ENCODE measurements at regions not wholly inside any gene's neighbourhood (a gene's known extent, or its start where the extent isn't known, plus 50 kb on each side); places are given as distances from the start of the nearest gene placed in this dataset.

- H4K20me1 ChIP-seq (ENCODE audit: insufficient read depth) = no peaks in the 10 kb centered on the region
- no peak for DNase-seq
- H3K27me3 ChIP-seq (ENCODE audit: insufficient read depth) = no peaks in the 10 kb centered on the region
- no peak for TF ChIP-seq USF2 (IDR thresholded peaks at IDR 0.05; ENCODE audit: borderline replicate concordance, low read depth, low read length)
- TF ChIP-seq ELF1 (IDR thresholded peaks at IDR 0.05) = no peak
- TF ChIP-seq ZBTB33 (IDR thresholded peaks at IDR 0.05; ENCODE audit: borderline replicate concordance, low read depth) = no peak
- no peak for TF ChIP-seq USF1 (IDR thresholded peaks at IDR 0.05; ENCODE audit: borderline replicate concordance, low read depth)
- no peak for TF ChIP-seq PBX3 (IDR thresholded peaks at IDR 0.05)
- no peak for TF ChIP-seq JUND (IDR thresholded peaks at IDR 0.05)
- H3K4me1 ChIP-seq (ENCODE audit: control insufficient read depth in 1 of 2, insufficient read depth in 2 of 2, low read depth in 1 of 2, low read length in 1 of 2) = peaks cover 0 to 2% of the 10 kb centered on the region in 2 experiments; a peak in 1 of 4 replicates
- ChIA-PET CTCF (no interaction called here), POLR2A (no interaction called here)
- no peaks in the 10 kb centered on the region for H3K36me3 ChIP-seq (replicated peaks in 1 of 2; ENCODE audit: control insufficient read depth in 1 of 2, insufficient read depth in 2 of 2, low read length in 1 of 2)
- H2AFZ ChIP-seq (ENCODE audit: low read depth) = no peak overlapping the region
- no peaks in the 10 kb centered on the region for H3F3A ChIP-seq (replicated peaks; ENCODE audit: insufficient read depth)
- no peaks in the 10 kb centered on the region for H3K9me2 ChIP-seq
- H3K9me3 ChIP-seq = no peaks in the 10 kb centered on the region
- 67% methylated on average over 1 of the region's 1 CpG for WGBS (ENCODE audit: low lambda C conversion rate)
- H3K27ac ChIP-seq (ENCODE audit: low read depth in 2 of 2, low read length in 1 of 2) = no peak overlapping the region; a peak in 1 of 4 replicates
- H3K4me3 ChIP-seq (ENCODE audit: low read depth in 2 of 2, low read length in 1 of 2) = no peak overlapping the region
- H3K4me2 ChIP-seq = no peak overlapping the region
- H3K9ac ChIP-seq = no peak overlapping the region
- H3K79me2 ChIP-seq (ENCODE audit: insufficient read depth) = no peaks in the 10 kb centered on the region
These were observed 53.5 kb upstream of the GPR31 start for GRCh38 chr6:167211295-167211648.

- Histone ChIP-seq H3K9me3 (no peaks in the 10 kb centered on the region), H3K9ac (no peak overlapping the region), H3K4me2 (no peak overlapping the region), H2AFZ (ENCODE audit: low read depth) (no peak overlapping the region), H3K27ac (ENCODE audit: low read depth in 2 of 2, low read length in 1 of 2) (no peak overlapping the region), H3K9me2 (no peaks in the 10 kb centered on the region), H3F3A (replicated peaks; ENCODE audit: insufficient read depth) (no peaks in the 10 kb centered on the region), H3K4me1 (ENCODE audit: control insufficient read depth in 1 of 2, insufficient read depth in 2 of 2, low read depth in 1 of 2, low read length in 1 of 2) (peaks cover 0 to 2% of the 10 kb centered on the region in 2 experiments; a peak in 1 of 4 replicates), H4K20me1 (ENCODE audit: insufficient read depth) (no peaks in the 10 kb centered on the region), H3K4me3 (ENCODE audit: low read depth in 2 of 2, low read length in 1 of 2) (no peak overlapping the region), H3K36me3 (replicated peaks in 1 of 2; ENCODE audit: control insufficient read depth in 1 of 2, insufficient read depth in 2 of 2, low read length in 1 of 2) (no peaks in the 10 kb centered on the region), H3K79me2 (ENCODE audit: insufficient read depth) (no peaks in the 10 kb centered on the region), H3K27me3 (ENCODE audit: insufficient read depth) (no peaks in the 10 kb centered on the region)
- POLR2A ChIA-PET = no interaction called here
- 46% methylated on average over 7 of the region's 7 CpGs for WGBS (ENCODE audit: low lambda C conversion rate)
- CTCF ChIA-PET = interaction anchor here (1.0 kb wide), 1 partner anchor 437 kb away, joined by 3 read pairs; no protein-coding TSS in a partner anchor
- no peak for DNase-seq
- TF ChIP-seq RCOR1 (IDR thresholded peaks at IDR 0.05; ENCODE audit: low read length) (no peak), SMC3 (IDR thresholded peaks at IDR 0.05; ENCODE audit: low read depth, low read length) (no peak), POLR2AphosphoS5 (IDR thresholded peaks at IDR 0.05; ENCODE audit: low read depth, low read length) (no peak), NFIC (IDR thresholded peaks at IDR 0.05; ENCODE audit: borderline replicate concordance) (no peak), USF2 (IDR thresholded peaks at IDR 0.05; ENCODE audit: borderline replicate concordance, low read depth, low read length) (no peak), FOXJ3 (CRISPR knock-in tag; IDR thresholded peaks at IDR 0.05) (no peak), ELF1 (IDR thresholded peaks at IDR 0.05) (no peak), GABPA (IDR thresholded peaks at IDR 0.05; ENCODE audit: low read depth) (no peak), FOXM1 (IDR thresholded peaks at IDR 0.05; ENCODE audit: low read depth) (no peak), YY1 (IDR thresholded peaks at IDR 0.05; ENCODE audit: low read depth) (no peak), MXI1 (IDR thresholded peaks at IDR 0.05; ENCODE audit: low read depth, low read length) (no peak), PBX3 (IDR thresholded peaks at IDR 0.05) (no peak), JUND (IDR thresholded peaks at IDR 0.05) (no peak), CTCF (IDR thresholded peaks at IDR 0.05) (no peak), EZH2phosphoT487 (IDR thresholded peaks at IDR 0.05; ENCODE audit: borderline replicate concordance, low read depth) (no peak)
These were observed 54.3 kb upstream of the GPR31 start for GRCh38 chr6:167211881-167212712.

Measured in SK-N-SH (cell line).